B cell (primary cell): ENCODE measurements at regions not wholly inside any gene's neighbourhood (a gene's known extent, or its start where the extent isn't known, plus 50 kb on each side); places are given as distances from the start of the nearest gene placed in this dataset.

ENCODE experiments used
- EZH2 ChIP-seq: IDR thresholded peaks from 2 replicates; pipeline ENCODE4 v1.6.1; 2012; ENCODE audit warnings: borderline replicate concordance, low read depth, mild to moderate bottlenecking, moderate library complexity, low read length; ENCODE audit not compliant: insufficient read depth, poor library complexity, severe bottlenecking
- TF ChIP-seq, protein P1 (sequence below): fragments of 200-600 bp; IDR thresholded peaks from one replicate; pipeline ENCODE4 v1.8.0; 2022; ENCODE audit warnings: antibody characterized with exemption, mild to moderate bottlenecking

GRCh38 chr2:5592916-5593315, 99.3 kb upstream of the SOX11 start:
- TF ChIP-seq EZH2: no peak
- TF ChIP-seq, protein P1, sequence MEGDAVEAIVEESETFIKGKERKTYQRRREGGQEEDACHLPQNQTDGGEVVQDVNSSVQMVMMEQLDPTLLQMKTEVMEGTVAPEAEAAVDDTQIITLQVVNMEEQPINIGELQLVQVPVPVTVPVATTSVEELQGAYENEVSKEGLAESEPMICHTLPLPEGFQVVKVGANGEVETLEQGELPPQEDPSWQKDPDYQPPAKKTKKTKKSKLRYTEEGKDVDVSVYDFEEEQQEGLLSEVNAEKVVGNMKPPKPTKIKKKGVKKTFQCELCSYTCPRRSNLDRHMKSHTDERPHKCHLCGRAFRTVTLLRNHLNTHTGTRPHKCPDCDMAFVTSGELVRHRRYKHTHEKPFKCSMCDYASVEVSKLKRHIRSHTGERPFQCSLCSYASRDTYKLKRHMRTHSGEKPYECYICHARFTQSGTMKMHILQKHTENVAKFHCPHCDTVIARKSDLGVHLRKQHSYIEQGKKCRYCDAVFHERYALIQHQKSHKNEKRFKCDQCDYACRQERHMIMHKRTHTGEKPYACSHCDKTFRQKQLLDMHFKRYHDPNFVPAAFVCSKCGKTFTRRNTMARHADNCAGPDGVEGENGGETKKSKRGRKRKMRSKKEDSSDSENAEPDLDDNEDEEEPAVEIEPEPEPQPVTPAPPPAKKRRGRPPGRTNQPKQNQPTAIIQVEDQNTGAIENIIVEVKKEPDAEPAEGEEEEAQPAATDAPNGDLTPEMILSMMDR: no peak
